OCI-LY3 (cell line): ENCODE measurements at regions not wholly inside any gene's neighbourhood (a gene's known extent, or its start where the extent isn't known, plus 50 kb on each side); places are given as distances from the start of the nearest gene placed in this dataset.

ENCODE experiments used
- H2AFZ ChIP-seq: fragments of 200-600, 300-600 bp; shearing (Covaris generic); 2 replicates; pipeline ENCODE4 v1.6.0; 2014; ENCODE audit warnings: antibody characterized with exemption, low read depth, low read length
- H3K27ac ChIP-seq: fragments of 200-600, 300-600 bp; sonication (generic); 2 replicates; pipeline ENCODE4 v1.5.1; 2014; ENCODE audit warnings: mild to moderate bottlenecking, low read length, moderate library complexity, mixed read lengths
- H3K27me3 ChIP-seq: fragments of 200-600, 300-600 bp; sonication (generic); 2 replicates; pipeline ENCODE4 v1.6.1; 2014; ENCODE audit warnings: low read depth, low read length, mixed read lengths
- H3K36me3 ChIP-seq: fragments of 200-600, 300-600 bp; sonication (generic); replicated peaks from 2 replicates; pipeline ENCODE3; 2014; ENCODE audit warnings: low read depth, low read length, mixed read lengths
- H3K4me1 ChIP-seq: fragments of 300-600, 200-600 bp; sonication (generic); 2 replicates; pipeline ENCODE4 v1.6.1; 2014; ENCODE audit warnings: low read length, mixed read lengths
- H3K4me2 ChIP-seq: fragments of 200-600, 300-600 bp; sonication (generic); 2 replicates; pipeline ENCODE4 v1.6.1; 2014; ENCODE audit warnings: low read length, mixed read lengths
- H3K4me3 ChIP-seq: fragments of 300-600, 200-600 bp; sonication (generic); 2 replicates; pipeline ENCODE4 v1.5.1; 2014; ENCODE audit warnings: antibody characterized with exemption, mild to moderate bottlenecking, low read length, moderate library complexity
- H3K79me2 ChIP-seq: fragments of 300-600, 200-600 bp; shearing (Covaris generic); 2 replicates; pipeline ENCODE4 v1.6.1; 2014; ENCODE audit warnings: mild to moderate bottlenecking, low read length, mixed read lengths
- H3K9ac ChIP-seq: fragments of 300-600, 200-600 bp; shearing (Covaris generic); 2 replicates; pipeline ENCODE4 v1.6.0; 2014; ENCODE audit warnings: mild to moderate bottlenecking, low read length, moderate library complexity
- H3K9me3 ChIP-seq: fragments of 200-600, 300-600 bp; shearing (Covaris generic); 2 replicates; pipeline ENCODE4 v1.6.1; 2014; ENCODE audit warnings: low read length, mixed read lengths; ENCODE audit not compliant: insufficient read depth
- H4K20me1 ChIP-seq: fragments of 200-600, 300-600 bp; sonication (generic); 2 replicates; pipeline ENCODE4 v1.6.1; 2016; ENCODE audit warnings: low read length, mixed read lengths; ENCODE audit not compliant: insufficient read depth
- EZH2phosphoT487 ChIP-seq: fragments of 200-600 bp; shearing (Covaris generic); IDR thresholded peaks from 2 replicates; pipeline ENCODE4 v1.6.1; 2018; ENCODE audit warnings: antibody characterized with exemption, mixed run types, low read depth
- TF ChIP-seq, protein P1 (sequence below): fragments of 200-600, 300-600 bp; sonication (generic); IDR thresholded peaks from 2 replicates; pipeline ENCODE4 v1.5.1; 2014; ENCODE audit warnings: antibody characterized with exemption, low read length, low read depth

DNA sequence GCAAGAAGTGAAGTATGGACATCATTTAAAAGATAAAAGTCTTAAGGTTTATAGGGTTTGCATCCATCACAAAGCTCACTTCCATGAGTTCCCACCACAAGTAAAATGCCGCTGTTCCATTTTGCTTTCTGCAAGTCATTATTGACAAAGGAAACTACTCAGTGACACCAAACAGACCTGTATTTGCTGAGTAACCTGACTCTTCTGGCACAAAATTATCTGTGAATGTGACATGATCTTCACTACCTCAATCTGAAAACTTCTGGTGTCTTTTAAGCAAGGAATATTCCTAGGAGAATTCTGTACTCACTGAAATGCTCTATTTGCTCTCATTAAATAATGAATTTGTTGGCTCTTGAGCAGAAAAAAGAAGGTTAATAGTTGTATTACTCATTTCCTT lies 1077.4 kb upstream of the ADGRL4 start:
- Histone ChIP-seq H3K4me2 (no peak overlapping the region), H4K20me1 (no peaks in the 10 kb centered on the region), H3K79me2 (no peaks in the 10 kb centered on the region), H3K4me1 (no peaks in the 10 kb centered on the region), H3K27me3 (no peaks in the 10 kb centered on the region), H3K9me3 (no peaks in the 10 kb centered on the region), H3K36me3 (no peaks in the 10 kb centered on the region), H2AFZ (no peak overlapping the region), H3K27ac (no peak overlapping the region), H3K4me3 (no peak overlapping the region), H3K9ac (no peak overlapping the region)
- TF ChIP-seq, protein P1, sequence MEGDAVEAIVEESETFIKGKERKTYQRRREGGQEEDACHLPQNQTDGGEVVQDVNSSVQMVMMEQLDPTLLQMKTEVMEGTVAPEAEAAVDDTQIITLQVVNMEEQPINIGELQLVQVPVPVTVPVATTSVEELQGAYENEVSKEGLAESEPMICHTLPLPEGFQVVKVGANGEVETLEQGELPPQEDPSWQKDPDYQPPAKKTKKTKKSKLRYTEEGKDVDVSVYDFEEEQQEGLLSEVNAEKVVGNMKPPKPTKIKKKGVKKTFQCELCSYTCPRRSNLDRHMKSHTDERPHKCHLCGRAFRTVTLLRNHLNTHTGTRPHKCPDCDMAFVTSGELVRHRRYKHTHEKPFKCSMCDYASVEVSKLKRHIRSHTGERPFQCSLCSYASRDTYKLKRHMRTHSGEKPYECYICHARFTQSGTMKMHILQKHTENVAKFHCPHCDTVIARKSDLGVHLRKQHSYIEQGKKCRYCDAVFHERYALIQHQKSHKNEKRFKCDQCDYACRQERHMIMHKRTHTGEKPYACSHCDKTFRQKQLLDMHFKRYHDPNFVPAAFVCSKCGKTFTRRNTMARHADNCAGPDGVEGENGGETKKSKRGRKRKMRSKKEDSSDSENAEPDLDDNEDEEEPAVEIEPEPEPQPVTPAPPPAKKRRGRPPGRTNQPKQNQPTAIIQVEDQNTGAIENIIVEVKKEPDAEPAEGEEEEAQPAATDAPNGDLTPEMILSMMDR: no peak
- TF ChIP-seq EZH2phosphoT487: no peak

DNA sequence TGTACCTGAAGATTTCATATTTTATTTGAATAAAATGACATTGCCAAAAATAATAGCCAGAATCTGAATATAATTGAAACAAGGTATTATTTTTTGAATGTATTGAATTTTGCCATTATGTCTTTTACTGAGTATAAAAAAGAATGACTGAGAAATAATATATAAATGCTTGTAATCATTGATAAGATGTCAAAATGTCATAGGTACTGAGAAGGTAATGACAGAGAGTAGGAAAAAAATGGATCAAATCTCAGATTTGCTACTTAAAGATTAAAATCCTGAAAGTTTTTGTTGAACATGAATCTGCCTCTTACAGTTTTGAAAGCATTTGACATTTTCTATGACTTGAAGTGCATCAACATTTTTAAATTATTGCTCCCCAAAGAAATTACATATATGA lies 1069.9 kb upstream of the ADGRL4 start:
- Histone ChIP-seq H3K9me3 (no peaks in the 10 kb centered on the region), H3K79me2 (no peaks in the 10 kb centered on the region), H3K36me3 (no peaks in the 10 kb centered on the region), H3K4me2 (no peak overlapping the region), H3K27ac (no peak overlapping the region), H4K20me1 (no peaks in the 10 kb centered on the region), H3K4me3 (no peak overlapping the region), H2AFZ (no peak overlapping the region), H3K27me3 (no peaks in the 10 kb centered on the region), H3K4me1 (no peaks in the 10 kb centered on the region), H3K9ac (no peak overlapping the region)
- TF ChIP-seq, protein P1: no peak
- no peak for TF ChIP-seq EZH2phosphoT487

GRCh38 chr1:80075351-80075750 lies 1068.8 kb upstream of the ADGRL4 start:
- Histone ChIP-seq H3K9ac (no peak overlapping the region), H3K4me2 (no peak overlapping the region), H3K79me2 (no peaks in the 10 kb centered on the region), H3K27me3 (no peaks in the 10 kb centered on the region), H3K4me3 (no peak overlapping the region), H2AFZ (no peak overlapping the region), H3K9me3 (no peaks in the 10 kb centered on the region), H4K20me1 (no peaks in the 10 kb centered on the region), H3K27ac (no peak overlapping the region), H3K4me1 (no peaks in the 10 kb centered on the region), H3K36me3 (no peaks in the 10 kb centered on the region)
- TF ChIP-seq EZH2phosphoT487: no peak
- TF ChIP-seq, protein P1: no peak

DNA sequence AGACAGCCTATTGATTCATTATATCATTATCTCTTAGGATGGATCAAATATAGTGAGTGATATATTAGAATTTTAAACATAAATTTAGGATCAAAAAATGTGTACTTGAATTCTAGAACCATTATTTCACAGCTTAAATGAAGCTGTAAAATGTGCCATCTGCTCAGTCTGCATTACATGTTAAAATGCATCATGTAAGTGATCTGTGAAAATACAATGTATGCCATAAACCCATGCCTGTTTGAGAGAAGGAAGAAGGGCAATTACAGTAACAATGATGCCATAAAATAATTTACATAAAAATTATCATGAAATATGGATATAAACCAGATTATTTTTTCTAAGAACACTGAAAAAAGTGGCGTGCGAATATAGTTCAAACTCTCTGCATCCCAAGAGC lies 1066.0 kb upstream of the ADGRL4 start:
- no peak overlapping the region for H3K27ac ChIP-seq
- H3K4me2 ChIP-seq: no peak overlapping the region
- no peak overlapping the region for H3K9ac ChIP-seq
- no peaks in the 10 kb centered on the region for H3K4me1 ChIP-seq
- no peak overlapping the region for H3K4me3 ChIP-seq
- no peak for TF ChIP-seq EZH2phosphoT487
- TF ChIP-seq, protein P1: no peak
- no peaks in the 10 kb centered on the region for H3K36me3 ChIP-seq
- no peaks in the 10 kb centered on the region for H3K9me3 ChIP-seq
- H3K27me3 ChIP-seq: no peaks in the 10 kb centered on the region
- no peaks in the 10 kb centered on the region for H3K79me2 ChIP-seq
- no peak overlapping the region for H2AFZ ChIP-seq
- H4K20me1 ChIP-seq: no peaks in the 10 kb centered on the region
